KOPT-K1 (cell line): ENCODE measurements at regions not wholly inside any gene's neighbourhood (a gene's known extent, or its start where the extent isn't known, plus 50 kb on each side); places are given as distances from the start of the nearest gene placed in this dataset.

Source experiments
- H3K27ac ChIP-seq: fragments of 200-600 bp; sonication (generic); 2 replicates; pipeline ENCODE4 v1.5.1; 2016; ENCODE audit warnings: antibody characterized with exemption, mild to moderate bottlenecking, low read depth, low read length; ENCODE audit not compliant: poor library complexity, severe bottlenecking
- H3K36me3 ChIP-seq: fragments of 200-600 bp; sonication (generic); 2 replicates; pipeline ENCODE4 v1.5.1; 2017; ENCODE audit warnings: antibody characterized with exemption, mild to moderate bottlenecking, low read length, moderate library complexity; ENCODE audit not compliant: insufficient read depth
- H3K9me3 ChIP-seq: fragments of 200-600 bp; sonication (generic); 2 replicates; pipeline ENCODE4 v1.5.1; 2017; ENCODE audit warnings: antibody characterized with exemption, low read length, mild to moderate bottlenecking; ENCODE audit not compliant: insufficient read depth, poor library complexity, severe bottlenecking

DNA sequence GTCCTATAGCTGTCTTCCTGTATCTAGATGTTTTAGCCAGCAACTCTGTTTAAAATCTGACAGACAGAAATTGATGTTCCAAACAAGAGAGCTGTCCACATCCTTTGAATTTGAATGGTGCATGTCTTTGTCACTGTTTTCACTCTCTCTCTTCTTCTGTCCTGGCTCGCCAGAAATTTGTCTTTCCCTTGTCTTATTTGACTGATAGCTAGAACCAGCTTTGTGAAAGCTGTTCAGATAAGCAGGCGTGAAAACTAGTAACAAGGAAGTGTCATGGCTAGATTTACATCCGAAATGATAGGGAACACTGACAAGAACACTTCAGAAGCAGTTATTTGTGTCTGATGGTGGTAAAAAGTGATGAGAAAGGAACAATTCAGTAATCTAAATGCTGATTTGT, 354.9 kb upstream of the SLITRK1 start:
- H3K9me3 ChIP-seq: no peaks in the 10 kb centered on the region
- H3K27ac ChIP-seq: no peak overlapping the region
- no peaks in the 10 kb centered on the region for H3K36me3 ChIP-seq

DNA sequence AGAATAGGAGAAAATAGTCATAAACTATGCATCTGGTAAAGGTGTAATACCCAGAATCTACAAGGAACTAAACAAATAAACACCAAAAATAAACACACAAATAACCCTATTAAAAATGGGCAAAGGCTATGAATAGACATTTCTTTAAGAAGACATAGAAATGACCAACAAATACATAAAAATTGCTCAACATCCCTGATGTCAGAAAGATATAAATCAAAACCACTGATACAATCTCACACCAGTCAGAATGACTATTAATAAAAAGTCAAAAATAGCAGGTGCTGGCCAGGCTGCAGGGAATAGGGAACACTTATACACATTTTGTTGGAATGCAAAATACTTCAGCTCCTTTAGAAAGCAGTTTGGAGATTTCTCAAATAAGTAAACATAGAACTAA, 352.1 kb upstream of the SLITRK1 start:
- Histone ChIP-seq H3K9me3 (no peaks in the 10 kb centered on the region), H3K36me3 (no peaks in the 10 kb centered on the region), H3K27ac (no peak overlapping the region)

DNA sequence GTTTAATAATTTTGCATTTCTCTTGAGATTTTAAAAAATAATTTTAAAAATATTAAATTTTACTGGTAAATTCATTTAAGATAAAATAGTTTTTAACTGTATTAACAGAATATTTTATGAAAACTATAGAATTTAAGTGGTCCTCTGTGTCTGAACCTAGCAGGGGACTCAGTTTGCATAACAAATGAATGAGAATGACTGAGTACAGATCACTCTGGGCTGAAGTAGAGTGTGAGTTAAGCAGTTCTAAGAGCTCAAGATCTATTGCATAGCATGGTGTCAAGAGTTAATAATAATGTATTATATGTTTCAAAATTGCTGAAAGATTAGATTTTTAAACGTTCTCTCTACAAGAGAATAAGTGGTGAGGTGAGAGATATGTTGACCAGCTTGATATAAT, 348.3 kb upstream of the SLITRK1 start:
- H3K9me3 ChIP-seq: no peaks in the 10 kb centered on the region
- no peaks in the 10 kb centered on the region for H3K36me3 ChIP-seq
- H3K27ac ChIP-seq: no peak overlapping the region

DNA sequence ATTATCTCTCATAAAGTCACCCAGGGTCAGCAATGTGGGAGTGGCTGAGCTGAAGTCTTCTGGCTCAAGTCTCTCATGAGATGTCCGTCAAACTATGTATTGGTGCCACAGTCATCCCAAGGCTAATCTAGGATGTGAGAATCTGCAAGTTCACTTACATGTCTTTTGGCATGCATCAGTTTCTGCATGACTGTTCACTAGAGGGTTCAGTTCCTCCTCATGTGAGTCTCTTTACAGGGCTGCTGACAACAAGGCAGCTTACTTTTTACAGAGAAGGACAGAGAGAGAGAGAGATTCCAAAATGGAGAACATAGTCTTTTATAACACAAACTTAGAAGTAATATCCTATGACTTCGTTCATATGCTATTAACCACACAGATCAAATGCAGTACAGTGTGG, 328.8 kb upstream of the SLITRK1 start:
- H3K9me3 ChIP-seq: no peaks in the 10 kb centered on the region
- H3K36me3 ChIP-seq: no peaks in the 10 kb centered on the region
- no peak overlapping the region for H3K27ac ChIP-seq

DNA sequence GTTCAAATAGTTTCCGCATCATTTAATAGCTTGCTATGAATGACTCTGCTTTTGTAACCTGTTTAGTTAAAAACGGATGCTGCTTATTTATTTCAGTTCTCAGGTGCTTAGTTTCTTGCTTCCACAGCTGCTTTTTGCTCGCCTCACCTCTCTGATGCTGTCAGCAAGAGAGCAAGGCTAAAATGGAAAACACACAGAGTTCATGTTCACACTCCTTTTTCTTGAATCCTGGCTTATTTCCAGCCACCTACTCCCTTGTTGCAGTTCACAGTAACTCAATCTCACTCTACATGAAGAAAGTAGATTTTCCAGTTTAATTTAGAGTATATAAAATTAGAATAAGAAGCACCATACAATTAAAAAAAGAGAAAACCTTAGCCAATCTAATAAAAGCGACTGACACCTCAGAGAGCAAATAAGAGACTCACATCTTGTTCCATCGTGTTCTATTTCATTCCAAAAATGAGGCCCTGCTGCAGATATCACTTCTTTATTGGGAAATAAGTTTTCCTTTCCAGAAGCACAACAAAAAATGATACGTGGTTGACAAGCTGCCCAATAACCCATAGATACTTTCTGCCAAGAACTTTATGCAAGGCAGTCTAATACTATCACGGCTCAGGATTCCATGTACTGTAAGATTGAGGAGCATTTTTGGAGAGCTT, 326.1 kb upstream of the SLITRK1 start:
- Histone ChIP-seq H3K27ac (no peak overlapping the region), H3K9me3 (no peaks in the 10 kb centered on the region)

DNA sequence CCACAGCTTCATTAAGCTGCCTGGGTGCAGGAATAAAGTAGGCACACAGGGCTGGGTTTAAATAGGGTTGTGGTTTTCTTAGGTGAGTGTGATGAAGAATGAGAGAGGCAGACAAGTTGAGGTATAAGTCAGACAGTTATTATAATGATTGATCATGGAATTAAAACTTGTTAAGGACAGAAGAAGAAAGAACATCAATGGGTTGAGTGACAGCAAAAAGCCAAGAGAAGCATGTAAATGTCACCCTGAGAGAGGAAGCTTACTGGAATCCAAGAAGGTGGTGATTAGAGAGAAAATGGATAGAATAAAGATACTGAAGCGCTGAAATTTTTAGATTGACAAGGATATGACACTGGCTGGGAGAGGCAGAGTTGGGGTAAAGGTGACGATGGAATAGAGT, 325.2 kb upstream of the SLITRK1 start:
- Histone ChIP-seq H3K36me3 (no peaks in the 10 kb centered on the region), H3K9me3 (no peaks in the 10 kb centered on the region), H3K27ac (no peak overlapping the region)

More for the DNA sequence above, 326.1 kb upstream of the SLITRK1 start:
- no peaks in the 10 kb centered on the region for H3K36me3 ChIP-seq

DNA sequence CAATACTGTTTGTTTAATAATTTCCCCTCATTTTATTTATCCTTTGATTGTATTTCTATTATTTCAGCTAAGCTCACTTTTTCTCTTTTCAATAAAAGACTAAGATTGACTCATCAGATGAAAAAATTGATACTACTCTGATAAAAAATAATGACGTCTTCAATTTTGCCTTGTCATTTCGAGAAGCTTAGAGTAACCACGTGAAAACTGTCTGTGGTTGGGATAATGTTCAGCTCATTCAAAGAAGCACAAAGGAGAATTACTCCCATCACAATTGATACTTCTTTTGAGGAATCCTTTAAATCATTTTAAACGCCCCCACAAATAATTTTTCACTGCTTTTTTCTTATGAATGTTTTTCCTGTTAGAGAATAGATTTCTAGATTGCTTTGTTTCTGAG, 318.7 kb upstream of the SLITRK1 start:
- Histone ChIP-seq H3K27ac (no peak overlapping the region), H3K36me3 (no peaks in the 10 kb centered on the region)

DNA sequence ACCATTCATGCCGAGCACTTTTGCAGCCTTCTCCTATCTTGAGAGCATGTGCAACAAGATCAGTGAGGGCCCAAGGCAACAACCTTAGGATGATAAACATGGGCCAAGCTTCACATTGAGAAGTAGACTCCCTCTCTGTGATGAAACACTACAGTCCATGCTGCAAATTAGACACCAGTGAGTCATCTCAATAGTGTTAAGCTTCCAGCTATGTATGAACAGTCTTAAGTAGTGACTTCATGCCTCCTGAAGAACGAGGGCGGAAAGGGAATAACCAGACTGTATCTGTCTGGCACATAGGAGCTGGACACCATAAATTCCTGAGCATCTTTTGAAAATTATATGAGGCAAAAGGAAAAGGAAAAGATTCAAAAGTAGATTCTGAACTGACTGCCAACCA, 309.9 kb upstream of the SLITRK1 start:
- Histone ChIP-seq H3K36me3 (no peaks in the 10 kb centered on the region), H3K27ac (no peak overlapping the region), H3K9me3 (peaks cover 4% of the 10 kb centered on the region)

More for the DNA sequence above, 318.7 kb upstream of the SLITRK1 start:
- H3K9me3 ChIP-seq: peaks cover 4% of the 10 kb centered on the region

DNA sequence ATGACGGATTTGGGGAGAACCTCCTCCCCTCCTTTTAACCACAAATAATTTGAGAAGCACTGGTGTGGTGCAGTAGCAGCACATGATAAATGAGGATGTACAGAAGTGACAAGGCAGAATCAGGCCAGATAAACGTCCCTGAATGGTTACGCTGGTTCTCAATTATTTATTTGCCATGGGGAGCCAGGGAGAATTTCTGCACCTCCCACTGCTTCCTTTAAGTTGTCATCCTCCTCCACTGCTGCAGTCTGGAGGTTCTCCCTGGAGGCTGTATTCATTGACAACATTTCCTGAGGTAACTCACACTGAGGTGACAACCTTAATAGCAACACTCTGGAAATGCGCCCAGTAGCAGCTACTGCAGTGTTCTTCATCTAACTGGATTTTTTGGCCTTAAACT, 308.9 kb upstream of the SLITRK1 start:
- no peak overlapping the region for H3K27ac ChIP-seq
- peaks cover 2% of the 10 kb centered on the region for H3K9me3 ChIP-seq
- no peaks in the 10 kb centered on the region for H3K36me3 ChIP-seq

DNA sequence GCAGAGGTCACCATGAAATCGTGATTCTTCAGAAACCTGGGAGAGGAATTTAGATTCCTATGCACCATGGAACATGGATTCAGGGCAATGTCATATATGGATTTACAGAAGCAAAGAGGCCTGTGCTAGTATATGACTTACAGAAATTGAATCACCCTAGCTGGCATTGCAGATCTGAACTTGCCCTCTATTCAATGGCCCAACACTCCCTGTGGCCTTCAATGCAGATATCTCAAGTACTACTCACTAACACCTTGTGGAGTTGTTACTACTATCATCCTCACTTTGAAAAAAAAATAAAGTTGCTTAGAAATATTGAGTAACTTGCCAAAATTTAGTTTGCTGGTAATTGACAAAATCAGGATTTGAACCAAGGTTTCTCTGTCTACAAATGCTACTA, 305.4 kb upstream of the SLITRK1 start:
- no peaks in the 10 kb centered on the region for H3K9me3 ChIP-seq
- H3K36me3 ChIP-seq: no peaks in the 10 kb centered on the region
- no peak overlapping the region for H3K27ac ChIP-seq

DNA sequence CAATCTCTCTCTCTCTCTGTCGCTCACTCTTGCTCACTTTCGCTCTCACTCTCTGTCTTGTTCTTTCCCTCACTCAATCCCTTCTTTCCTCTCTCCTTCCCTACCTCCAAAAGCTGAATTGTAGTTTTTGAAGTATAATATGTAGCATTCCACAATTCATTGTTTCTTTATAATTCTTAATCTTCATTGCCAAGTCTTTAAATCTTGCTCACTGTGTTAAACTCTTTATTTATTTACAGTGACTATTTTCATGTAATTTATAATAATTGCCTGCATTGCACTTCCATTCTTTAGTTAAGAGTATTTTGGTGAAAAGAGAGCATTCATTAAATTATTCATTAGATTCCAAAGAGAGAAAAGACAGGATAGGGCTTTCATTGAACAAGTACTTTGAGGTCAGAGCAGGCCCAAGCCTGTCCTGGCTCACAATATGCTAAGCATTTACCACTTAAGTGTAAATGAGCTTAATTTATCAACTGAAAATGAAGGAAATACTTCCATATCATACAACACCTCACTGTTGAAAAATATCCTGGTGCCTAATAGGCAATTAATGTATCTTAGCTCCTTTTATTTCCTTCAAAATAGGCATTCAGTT, 257.4 kb upstream of the SLITRK1 start:
- H3K9me3 ChIP-seq: no peaks in the 10 kb centered on the region
- no peaks in the 10 kb centered on the region for H3K36me3 ChIP-seq
- peak overlapping the region; percentile 98 for H3K27ac ChIP-seq

DNA sequence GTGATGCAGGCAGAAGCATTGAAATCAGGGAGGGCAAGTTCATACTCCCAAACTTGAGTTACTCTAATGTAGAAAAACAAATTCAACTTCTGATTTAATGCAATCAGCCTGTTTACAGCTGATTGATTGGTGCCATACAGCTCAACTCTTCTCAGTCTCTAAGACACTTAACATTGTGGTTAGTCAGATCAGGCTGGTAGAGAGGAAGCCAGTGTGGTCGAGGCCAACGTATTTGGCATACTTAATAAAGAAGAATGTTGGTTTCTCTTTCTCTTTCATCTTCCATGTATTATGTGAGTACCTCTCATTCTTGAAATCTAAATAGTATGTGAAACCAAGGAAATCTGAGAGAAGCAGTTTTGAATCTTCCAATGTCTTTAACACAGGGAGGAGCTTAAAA, 255.0 kb upstream of the SLITRK1 start:
- Histone ChIP-seq H3K9me3 (no peaks in the 10 kb centered on the region), H3K36me3 (no peaks in the 10 kb centered on the region), H3K27ac (peak overlapping the region; percentile 98)

DNA sequence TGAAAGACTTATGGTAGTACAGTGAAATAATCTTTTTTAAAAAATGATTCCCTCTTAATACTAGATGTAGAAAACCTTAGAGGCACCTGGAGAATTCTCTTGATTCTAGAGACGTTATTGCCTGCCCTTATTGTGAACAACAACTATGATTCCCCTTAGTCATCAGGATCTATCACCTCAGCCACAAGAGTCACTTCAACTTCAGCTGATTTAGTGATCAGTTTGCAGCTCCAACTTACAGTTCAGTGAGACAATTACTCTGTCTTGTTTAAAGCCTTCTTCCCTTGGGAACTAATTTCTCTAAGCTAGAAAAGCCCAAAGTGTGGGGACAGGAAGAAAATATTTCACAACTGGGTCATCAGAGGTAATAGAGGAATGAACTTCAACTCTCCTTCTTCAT, 254.3 kb upstream of the SLITRK1 start:
- no peaks in the 10 kb centered on the region for H3K36me3 ChIP-seq
- H3K9me3 ChIP-seq: no peaks in the 10 kb centered on the region
- H3K27ac ChIP-seq: peak overlapping the region; percentile 98

DNA sequence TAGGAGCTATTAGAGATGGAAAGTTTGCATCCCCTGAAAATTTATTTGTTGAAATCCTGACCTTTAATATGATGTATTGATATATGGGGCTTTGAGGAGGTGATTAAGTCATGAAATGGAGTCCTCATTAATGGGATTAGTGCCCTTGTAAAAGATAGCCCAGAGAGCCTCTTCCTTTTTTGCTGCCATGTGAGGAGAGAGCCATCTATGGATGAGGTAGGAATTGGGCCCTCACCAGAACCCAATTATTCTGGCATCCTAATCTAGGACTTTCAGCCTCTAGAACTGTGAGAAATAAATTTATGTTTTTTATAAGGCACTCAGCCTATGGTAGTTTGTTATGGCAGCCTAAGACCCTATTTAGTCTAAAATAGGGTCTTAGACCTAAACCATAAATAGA, 250.2 kb upstream of the SLITRK1 start:
- Histone ChIP-seq H3K27ac (no peak overlapping the region), H3K36me3 (no peaks in the 10 kb centered on the region), H3K9me3 (peaks cover 4% of the 10 kb centered on the region)

DNA sequence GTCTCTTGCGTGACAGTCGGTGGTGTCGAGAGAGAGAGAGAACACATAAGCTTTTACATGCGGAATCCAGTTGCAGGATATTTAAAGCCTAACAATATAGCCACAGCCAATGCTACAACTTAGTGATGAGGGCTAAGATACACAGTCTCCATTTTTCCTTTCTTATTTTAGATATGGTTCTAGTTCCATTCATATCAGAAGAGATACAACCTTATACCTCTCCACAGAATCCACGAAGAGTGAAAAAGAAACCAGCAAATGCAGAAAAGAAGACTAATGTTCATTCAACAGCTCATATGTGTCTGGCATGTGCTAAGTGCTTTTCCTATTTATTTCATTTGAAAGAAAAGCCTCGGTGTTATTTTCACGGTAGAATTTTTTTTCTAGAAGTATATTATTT, 249.0 kb upstream of the SLITRK1 start:
- peaks cover 15% of the 10 kb centered on the region for H3K9me3 ChIP-seq
- H3K27ac ChIP-seq: no peak overlapping the region
- H3K36me3 ChIP-seq: no peaks in the 10 kb centered on the region

DNA sequence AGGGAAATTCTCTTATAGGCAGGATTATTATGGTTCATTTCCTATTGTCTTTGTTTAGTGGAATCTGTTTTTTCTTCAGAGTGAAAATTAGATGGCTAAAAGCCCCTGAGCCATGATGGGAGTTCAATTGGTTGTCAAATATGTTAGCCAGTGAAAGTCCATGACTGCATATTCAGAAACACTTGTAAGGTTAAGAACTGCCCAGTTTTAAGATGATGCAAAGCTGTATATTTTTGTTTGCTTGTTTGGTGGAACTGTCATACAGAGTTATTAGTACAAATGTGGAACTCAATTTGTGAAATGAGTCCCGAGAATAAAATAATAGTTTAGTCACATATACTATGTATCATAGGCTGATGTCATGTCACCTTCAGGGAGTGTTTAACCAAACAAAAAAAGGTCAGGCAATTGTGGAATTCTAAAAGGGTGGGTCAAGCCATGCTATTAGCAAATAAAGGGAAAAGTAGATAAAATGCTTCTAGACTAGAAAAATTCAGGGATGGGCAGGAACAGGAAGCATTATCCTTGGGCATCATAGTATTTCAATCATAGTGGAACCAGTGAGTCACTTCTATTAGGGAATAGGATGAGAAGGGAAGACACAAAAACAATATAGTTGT, 248.3 kb upstream of the SLITRK1 start:
- Histone ChIP-seq H3K36me3 (no peaks in the 10 kb centered on the region), H3K27ac (no peak overlapping the region), H3K9me3 (peaks cover 15% of the 10 kb centered on the region)
